Vagina (tissue), 2 donors: ENCODE measurements at regions not wholly inside any gene's neighbourhood (a gene's known extent, or its start where the extent isn't known, plus 50 kb on each side); places are given as distances from the start of the nearest gene placed in this dataset.

Source experiments
- DNase-seq, 2 donors: peaks; one replicate each; pipeline ENCODE4 v3.0.0-alpha.2; 2017; ENCODE audit errors: extremely low spot score in 2 of 2
- H3K27ac ChIP-seq: fragments of 200-600 bp; sonication (generic); one replicate; pipeline ENCODE4 v1.5.1; 2019
- H3K27me3 ChIP-seq: fragments of 200-600 bp; sonication (generic); one replicate; pipeline ENCODE4 v1.5.1; 2019
- H3K36me3 ChIP-seq, 2 donors: fragments of 200-600 bp; sonication (generic); one replicate each; pipeline ENCODE4 v1.5.1; 2017 to 2019
- H3K4me1 ChIP-seq: fragments of 200-600 bp; sonication (generic); one replicate; pipeline ENCODE4 v1.5.1; 2019
- H3K4me3 ChIP-seq, 2 donors: fragments of 200-600 bp; sonication (generic); 1 replicate in 1 of 2; 2 replicates in 1 of 2; pipeline ENCODE4 v1.5.1; 2016 to 2019
- H3K9me3 ChIP-seq: fragments of 200-600 bp; sonication (generic); one replicate; pipeline ENCODE4 v1.5.1; 2019
- CTCF ChIP-seq, 3 experiments: fragments of 450-650 bp in 2 of 3; fragments of 200-600 bp in 1 of 3; sonication (generic) in 1 of 3; IDR thresholded peaks; one replicate each; pipeline ENCODE4 v1.5.1; 2017 to 2019; ENCODE audit warnings: antibody characterized with exemption in 3 of 3, mild to moderate bottlenecking in 2 of 3, moderate library complexity in 2 of 3
- POLR2A ChIP-seq, 2 donors: fragments of 450-650 bp; IDR thresholded peaks; one replicate each; pipeline ENCODE4 v1.6.1; 2017; ENCODE audit warnings: antibody characterized with exemption in 2 of 2, mild to moderate bottlenecking in 2 of 2, moderate library complexity in 2 of 2
- POLR2AphosphoS5 ChIP-seq, 2 donors: sonication (generic); formaldehyde crosslinking; IDR thresholded peaks; one replicate each; pipeline ENCODE4 v1.9.0; 2017; ENCODE audit warnings: antibody characterized with exemption in 2 of 2, mild to moderate bottlenecking in 2 of 2, low read depth in 1 of 2; ENCODE audit not compliant: insufficient read depth in 1 of 2
- intact Hi-C: fragments of 100-400 bp; cut with DNase I; formaldehyde crosslinking; loops from one replicate; pipeline ENCODE4 v1.15.1; 2023

- Histone ChIP-seq H3K27me3 (no peaks in the 10 kb centered on the region), H3K27ac (peak overlapping the region; percentile 71), H3K4me3 (no peak overlapping the region), H3K9me3 (no peaks in the 10 kb centered on the region), H3K4me1 (peaks cover 19% of the 10 kb centered on the region), H3K36me3 (no peaks in the 10 kb centered on the region)
- TF ChIP-seq POLR2AphosphoS5 (IDR thresholded peaks at IDR 0.05; ENCODE audit: insufficient read depth in 1 of 2, low read depth in 1 of 2) (peak in 1 of 2 donors; percentile 88), POLR2A (IDR thresholded peaks at IDR 0.05) (no peak)
- DNase-seq = no peak
- intact Hi-C loops = no loop called here
These were observed 171.6 kb upstream of the NR2F2 start for GRCh38 chr15:96158938-96159337.

- DNase-seq = no peak
- TF ChIP-seq POLR2AphosphoS5 (IDR thresholded peaks at IDR 0.05; ENCODE audit: insufficient read depth in 1 of 2, low read depth in 1 of 2) (peak in 1 of 2 donors; percentile 62), POLR2A (IDR thresholded peaks at IDR 0.05) (no peak)
- H3K27ac ChIP-seq = peak overlapping the region; percentile 71
- peak overlapping the region in 1 of 2 donors; percentile 1 for H3K4me3 ChIP-seq
- H3K9me3 ChIP-seq = no peaks in the 10 kb centered on the region
- peaks cover 19% of the 10 kb centered on the region for H3K4me1 ChIP-seq
- H3K36me3 ChIP-seq = no peaks in the 10 kb centered on the region
- no peaks in the 10 kb centered on the region for H3K27me3 ChIP-seq
- intact Hi-C loops = loop anchor here (10.0 kb wide), 1 partner anchor 735 kb away; no protein-coding TSS in a partner anchor
These were observed 170.2 kb upstream of the NR2F2 start for GRCh38 chr15:96160269-96160668.

- TF ChIP-seq POLR2AphosphoS5 (IDR thresholded peaks at IDR 0.05; ENCODE audit: insufficient read depth in 1 of 2, low read depth in 1 of 2) (no peak), CTCF (IDR thresholded peaks at IDR 0.05) (no peak), POLR2A (IDR thresholded peaks at IDR 0.05) (no peak)
- peak overlapping the region; percentile 71 for H3K27ac ChIP-seq
- H3K4me3 ChIP-seq = peak overlapping the region in 1 of 2 donors; percentile 1
- H3K36me3 ChIP-seq = no peaks in the 10 kb centered on the region
- H3K9me3 ChIP-seq = no peaks in the 10 kb centered on the region
- no peak for DNase-seq
- H3K4me1 ChIP-seq = peaks cover 19% of the 10 kb centered on the region
- no peaks in the 10 kb centered on the region for H3K27me3 ChIP-seq
- intact Hi-C loops = loop anchor here (10.0 kb wide), 1 partner anchor 734 kb away; no protein-coding TSS in a partner anchor
These were observed 169.7 kb upstream of the NR2F2 start for GRCh38 chr15:96160800-96161199.

GRCh38 chr15:96162322-96162721, 168.2 kb upstream of the NR2F2 start:
- TF ChIP-seq POLR2A (IDR thresholded peaks at IDR 0.05) (no peak), POLR2AphosphoS5 (IDR thresholded peaks at IDR 0.05; ENCODE audit: insufficient read depth in 1 of 2, low read depth in 1 of 2) (no peak), CTCF (IDR thresholded peaks at IDR 0.05) (no peak)
- peaks cover 19% of the 10 kb centered on the region for H3K4me1 ChIP-seq
- no peak for DNase-seq
- no peaks in the 10 kb centered on the region for H3K36me3 ChIP-seq
- H3K27ac ChIP-seq = no peak overlapping the region
- H3K9me3 ChIP-seq = no peaks in the 10 kb centered on the region
- H3K27me3 ChIP-seq = no peaks in the 10 kb centered on the region
- H3K4me3 ChIP-seq = no peak overlapping the region
- intact Hi-C loops = loop anchor here (10.0 kb wide), 1 partner anchor 732 kb away; no protein-coding TSS in a partner anchor

DNA sequence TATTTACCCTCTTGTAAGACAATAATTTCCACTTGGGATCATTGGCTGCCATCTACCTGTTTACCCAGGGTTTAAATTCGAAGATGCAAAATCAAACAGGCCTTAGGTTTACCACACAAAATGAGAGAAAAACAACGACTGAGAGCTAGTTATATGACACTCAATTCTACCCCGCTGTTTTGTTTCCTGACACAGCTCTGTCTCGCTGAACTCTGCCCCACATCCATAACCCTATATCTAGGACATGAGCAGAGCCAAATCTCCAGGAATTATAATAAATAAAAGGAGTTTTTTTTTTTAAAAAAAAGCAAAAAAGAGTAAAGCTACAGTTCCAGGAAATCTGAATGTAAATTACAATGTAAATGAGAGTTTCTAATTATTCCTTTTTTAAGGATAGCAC, 165.4 kb upstream of the NR2F2 start:
- TF ChIP-seq POLR2A (IDR thresholded peaks at IDR 0.05) (no peak), POLR2AphosphoS5 (IDR thresholded peaks at IDR 0.05; ENCODE audit: insufficient read depth in 1 of 2, low read depth in 1 of 2) (no peak), CTCF (IDR thresholded peaks at IDR 0.05) (no peak)
- Histone ChIP-seq H3K36me3 (no peaks in the 10 kb centered on the region), H3K27me3 (no peaks in the 10 kb centered on the region), H3K4me3 (no peak overlapping the region), H3K27ac (no peak overlapping the region), H3K9me3 (no peaks in the 10 kb centered on the region), H3K4me1 (peaks cover 9% of the 10 kb centered on the region)
- intact Hi-C loops = loop anchor here (10.0 kb wide), 1 partner anchor 730 kb away; no protein-coding TSS in a partner anchor
- no peak for DNase-seq

- Histone ChIP-seq H3K4me1 (peaks cover 2% of the 10 kb centered on the region), H3K9me3 (no peaks in the 10 kb centered on the region), H3K4me3 (no peak overlapping the region), H3K27me3 (no peaks in the 10 kb centered on the region), H3K27ac (no peak overlapping the region), H3K36me3 (no peaks in the 10 kb centered on the region)
- DNase-seq = no peak
- no peak for TF ChIP-seq POLR2AphosphoS5 (IDR thresholded peaks at IDR 0.05; ENCODE audit: insufficient read depth in 1 of 2, low read depth in 1 of 2)
- TF ChIP-seq POLR2A (IDR thresholded peaks at IDR 0.05) = no peak
- no peak for TF ChIP-seq CTCF (IDR thresholded peaks at IDR 0.05)
- intact Hi-C loops = loop anchor here (10.0 kb wide), 1 partner anchor 729 kb away; no protein-coding TSS in a partner anchor
These were observed 164.7 kb upstream of the NR2F2 start for GRCh38 chr15:96165775-96166174.
